Duodenal mucosa (tissue), 2 donors: ENCODE measurements at regions not wholly inside any gene's neighbourhood (a gene's known extent, or its start where the extent isn't known, plus 50 kb on each side); places are given as distances from the start of the nearest gene placed in this dataset.

Experiments used
- H3K27ac ChIP-seq: one replicate; pipeline ENCODE4 v1.7.0; 2013; ENCODE audit warnings: low read depth, low read length
- H3K27me3 ChIP-seq, 2 donors: one replicate each; pipeline ENCODE4 v1.7.0; 2013; ENCODE audit warnings: low read length in 2 of 2, control low read depth in 1 of 2; ENCODE audit not compliant: insufficient read depth in 2 of 2, control insufficient read depth in 1 of 2
- H3K36me3 ChIP-seq, 2 donors: one replicate each; pipeline ENCODE4 v1.7.0; 2013; ENCODE audit warnings: low read length in 2 of 2, control low read depth in 1 of 2; ENCODE audit not compliant: insufficient read depth in 2 of 2, control insufficient read depth in 1 of 2
- H3K4me1 ChIP-seq, 2 donors: one replicate each; pipeline ENCODE4 v1.7.0; 2013; ENCODE audit warnings: low read length in 2 of 2, control low read depth in 1 of 2; ENCODE audit not compliant: insufficient read depth in 2 of 2, control insufficient read depth in 1 of 2
- H3K4me3 ChIP-seq, 2 donors: one replicate each; pipeline ENCODE4 v1.7.0; 2013; ENCODE audit warnings: low read length in 2 of 2, low read depth in 1 of 2
- H3K9ac ChIP-seq, 2 donors: one replicate each; pipeline ENCODE4 v1.7.0; 2013; ENCODE audit warnings: low read length in 2 of 2, low read depth in 1 of 2
- H3K9me3 ChIP-seq, 2 donors: one replicate each; pipeline ENCODE4 v1.7.0; 2013; ENCODE audit warnings: low read length in 2 of 2, control low read depth in 1 of 2; ENCODE audit not compliant: control insufficient read depth in 1 of 2

GRCh38 chr10:2380218-2380617 lies 642.9 kb upstream of the ADARB2 start:
- no peak overlapping the region for H3K9ac ChIP-seq
- H3K9me3 ChIP-seq: peaks cover 0 to 7% of the 10 kb centered on the region in 2 donors
- H3K4me1 ChIP-seq: no peaks in the 10 kb centered on the region
- no peak overlapping the region for H3K27ac ChIP-seq
- H3K4me3 ChIP-seq: no peak overlapping the region
- H3K36me3 ChIP-seq: no peaks in the 10 kb centered on the region
- H3K27me3 ChIP-seq: no peaks in the 10 kb centered on the region

- no peak overlapping the region for H3K27ac ChIP-seq
Measured at GRCh38 chr10:2367083-2367482, 629.8 kb upstream of the ADARB2 start.

GRCh38 chr10:2366264-2366931 lies 629.1 kb upstream of the ADARB2 start:
- Histone ChIP-seq H3K27me3 (no peaks in the 10 kb centered on the region), H3K4me3 (no peak overlapping the region), H3K27ac (no peak overlapping the region), H3K9me3 (peaks cover 0 to 13% of the 10 kb centered on the region in 2 donors), H3K36me3 (no peaks in the 10 kb centered on the region), H3K9ac (no peak overlapping the region), H3K4me1 (no peaks in the 10 kb centered on the region)

More at GRCh38 chr10:2367083-2367482, 629.8 kb upstream of the ADARB2 start:
- Histone ChIP-seq H3K36me3 (no peaks in the 10 kb centered on the region), H3K9me3 (peaks cover 0 to 13% of the 10 kb centered on the region in 2 donors), H3K27me3 (no peaks in the 10 kb centered on the region), H3K4me3 (no peak overlapping the region), H3K9ac (no peak overlapping the region), H3K4me1 (no peaks in the 10 kb centered on the region)

- no peak overlapping the region for H3K27ac ChIP-seq
- no peaks in the 10 kb centered on the region for H3K9me3 ChIP-seq
- H3K27me3 ChIP-seq: no peaks in the 10 kb centered on the region
- H3K4me3 ChIP-seq: no peak overlapping the region
- H3K4me1 ChIP-seq: no peaks in the 10 kb centered on the region
- no peaks in the 10 kb centered on the region for H3K36me3 ChIP-seq
- no peak overlapping the region for H3K9ac ChIP-seq
Measured at GRCh38 chr10:2362331-2362730, 625.0 kb upstream of the ADARB2 start.

GRCh38 chr10:2358586-2358985 lies 621.3 kb upstream of the ADARB2 start:
- Histone ChIP-seq H3K27me3 (no peaks in the 10 kb centered on the region), H3K36me3 (no peaks in the 10 kb centered on the region), H3K4me3 (no peak overlapping the region), H3K27ac (no peak overlapping the region), H3K9ac (no peak overlapping the region), H3K9me3 (no peaks in the 10 kb centered on the region), H3K4me1 (no peaks in the 10 kb centered on the region)

- Histone ChIP-seq H3K27ac (no peak overlapping the region), H3K36me3 (no peaks in the 10 kb centered on the region), H3K27me3 (no peaks in the 10 kb centered on the region), H3K4me3 (no peak overlapping the region), H3K9me3 (no peaks in the 10 kb centered on the region), H3K4me1 (no peaks in the 10 kb centered on the region), H3K9ac (no peak overlapping the region)
Measured at GRCh38 chr10:2356670-2357069, 619.3 kb upstream of the ADARB2 start.

GRCh38 chr10:2351566-2351965 lies 614.2 kb upstream of the ADARB2 start:
- Histone ChIP-seq H3K9me3 (no peaks in the 10 kb centered on the region), H3K4me1 (no peaks in the 10 kb centered on the region), H3K27me3 (no peaks in the 10 kb centered on the region), H3K4me3 (no peak overlapping the region), H3K36me3 (no peaks in the 10 kb centered on the region), H3K9ac (no peak overlapping the region), H3K27ac (no peak overlapping the region)

- Histone ChIP-seq H3K9ac (no peak overlapping the region), H3K9me3 (no peaks in the 10 kb centered on the region), H3K27ac (no peak overlapping the region), H3K4me3 (no peak overlapping the region), H3K27me3 (no peaks in the 10 kb centered on the region), H3K4me1 (no peaks in the 10 kb centered on the region), H3K36me3 (no peaks in the 10 kb centered on the region)
Measured at GRCh38 chr10:2342206-2342605, 604.9 kb upstream of the ADARB2 start.

- H3K4me1 ChIP-seq: no peaks in the 10 kb centered on the region
Measured at GRCh38 chr10:2340831-2341647, 603.7 kb upstream of the ADARB2 start.

GRCh38 chr10:2335626-2336025 lies 598.3 kb upstream of the ADARB2 start:
- no peaks in the 10 kb centered on the region for H3K9me3 ChIP-seq
- no peaks in the 10 kb centered on the region for H3K27me3 ChIP-seq
- no peak overlapping the region for H3K27ac ChIP-seq
- H3K9ac ChIP-seq: no peak overlapping the region
- no peaks in the 10 kb centered on the region for H3K36me3 ChIP-seq
- no peak overlapping the region for H3K4me3 ChIP-seq
- H3K4me1 ChIP-seq: no peaks in the 10 kb centered on the region

More at GRCh38 chr10:2340831-2341647, 603.7 kb upstream of the ADARB2 start:
- Histone ChIP-seq H3K9ac (no peak overlapping the region), H3K27ac (no peak overlapping the region), H3K27me3 (no peaks in the 10 kb centered on the region), H3K9me3 (no peaks in the 10 kb centered on the region), H3K36me3 (no peaks in the 10 kb centered on the region), H3K4me3 (no peak overlapping the region)
